ENCODE measurements at regions not wholly inside any gene's neighbourhood (a gene's known extent, or its start where the extent isn't known, plus 50 kb on each side); places are given as distances from the start of the nearest gene placed in this dataset.
A peak's percentile ranks its signal among the peaks of the same experiment; 100 is the strongest.
"Not testable (repeated sequence)": the region's sequence is repeated elsewhere in the genome, so short reads cannot be mapped to it uniquely, and the experiment has no call there.

GRCh38 chr6:28785962-28786679 is 137.7 kb downstream of the TRIM27 start:
- Histone ChIP-seq H3K27ac (ENCODE audit: low read length) (no peak overlapping the region), H3K36me3 (ENCODE audit: control insufficient read depth in 2 of 2, insufficient read depth in 2 of 2, low read length in 2 of 2) (no peaks in the 10 kb centered on the region), H3K9ac (ENCODE audit: low read length in 2 of 2) (no peak overlapping the region), H3K27me3 (ENCODE audit: control insufficient read depth in 1 of 2, insufficient read depth in 2 of 2, low read length in 2 of 2) (peaks cover 50 to 64% of the 10 kb centered on the region in 2 donors), H3K4me1 (ENCODE audit: control insufficient read depth, insufficient read depth, low read length) (peaks cover 2% of the 10 kb centered on the region), H3K4me3 (ENCODE audit: low read length in 2 of 2) (no peak overlapping the region), H3K9me3 (ENCODE audit: control insufficient read depth in 2 of 2, low read length in 2 of 2) (peaks cover 2 to 3% of the 10 kb centered on the region in 2 donors)

- no peak overlapping the region for H3K27ac ChIP-seq (ENCODE audit: low read length)
- H3K27me3 ChIP-seq (ENCODE audit: control insufficient read depth in 1 of 2, insufficient read depth in 2 of 2, low read length in 2 of 2), result peaks cover 60 to 67% of the 10 kb centered on the region in 2 donors
- H3K9ac ChIP-seq (ENCODE audit: low read length in 2 of 2), result no peak overlapping the region
- peaks cover 3% of the 10 kb centered on the region in 2 donors for H3K9me3 ChIP-seq (ENCODE audit: control insufficient read depth in 2 of 2, low read length in 2 of 2)
- no peak overlapping the region for H3K4me3 ChIP-seq (ENCODE audit: low read length in 2 of 2)
- H3K36me3 ChIP-seq (ENCODE audit: control insufficient read depth in 2 of 2, insufficient read depth in 2 of 2, low read length in 2 of 2), result no peaks in the 10 kb centered on the region
- H3K4me1 ChIP-seq (ENCODE audit: control insufficient read depth, insufficient read depth, low read length), result peaks cover 2% of the 10 kb centered on the region
Observed at GRCh38 chr6:28789553-28790083, 134.2 kb downstream of the TRIM27 start.

DNA sequence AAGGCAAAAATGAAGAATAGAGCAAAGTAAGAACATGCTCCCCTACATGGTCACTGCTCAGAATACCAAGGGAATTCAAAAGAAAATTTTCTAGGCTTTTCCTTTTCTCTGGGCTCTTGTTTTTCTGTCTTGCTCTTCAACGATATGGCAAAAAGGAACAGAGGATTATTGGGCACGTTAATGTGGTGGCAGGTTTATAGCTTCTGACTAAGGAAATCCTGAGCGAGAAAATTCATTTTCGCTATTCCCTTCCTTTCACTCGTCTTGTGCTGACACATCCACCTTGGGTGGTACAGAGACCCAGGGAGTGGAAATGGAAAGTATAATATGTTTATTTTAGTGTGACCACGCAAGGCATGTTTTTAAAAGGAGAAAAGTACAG is 132.8 kb downstream of the TRIM27 start:
- Histone ChIP-seq H3K4me3 (ENCODE audit: low read length in 2 of 2) (no peak overlapping the region), H3K9me3 (ENCODE audit: control insufficient read depth in 2 of 2, low read length in 2 of 2) (peaks cover 2 to 3% of the 10 kb centered on the region in 2 donors), H3K9ac (ENCODE audit: low read length in 2 of 2) (no peak overlapping the region), H3K27me3 (ENCODE audit: control insufficient read depth in 1 of 2, insufficient read depth in 2 of 2, low read length in 2 of 2) (peaks cover 69 to 76% of the 10 kb centered on the region in 2 donors), H3K27ac (ENCODE audit: low read length) (no peak overlapping the region), H3K4me1 (ENCODE audit: control insufficient read depth, insufficient read depth, low read length) (peaks cover 2% of the 10 kb centered on the region), H3K36me3 (ENCODE audit: control insufficient read depth in 2 of 2, insufficient read depth in 2 of 2, low read length in 2 of 2) (no peaks in the 10 kb centered on the region)

DNA sequence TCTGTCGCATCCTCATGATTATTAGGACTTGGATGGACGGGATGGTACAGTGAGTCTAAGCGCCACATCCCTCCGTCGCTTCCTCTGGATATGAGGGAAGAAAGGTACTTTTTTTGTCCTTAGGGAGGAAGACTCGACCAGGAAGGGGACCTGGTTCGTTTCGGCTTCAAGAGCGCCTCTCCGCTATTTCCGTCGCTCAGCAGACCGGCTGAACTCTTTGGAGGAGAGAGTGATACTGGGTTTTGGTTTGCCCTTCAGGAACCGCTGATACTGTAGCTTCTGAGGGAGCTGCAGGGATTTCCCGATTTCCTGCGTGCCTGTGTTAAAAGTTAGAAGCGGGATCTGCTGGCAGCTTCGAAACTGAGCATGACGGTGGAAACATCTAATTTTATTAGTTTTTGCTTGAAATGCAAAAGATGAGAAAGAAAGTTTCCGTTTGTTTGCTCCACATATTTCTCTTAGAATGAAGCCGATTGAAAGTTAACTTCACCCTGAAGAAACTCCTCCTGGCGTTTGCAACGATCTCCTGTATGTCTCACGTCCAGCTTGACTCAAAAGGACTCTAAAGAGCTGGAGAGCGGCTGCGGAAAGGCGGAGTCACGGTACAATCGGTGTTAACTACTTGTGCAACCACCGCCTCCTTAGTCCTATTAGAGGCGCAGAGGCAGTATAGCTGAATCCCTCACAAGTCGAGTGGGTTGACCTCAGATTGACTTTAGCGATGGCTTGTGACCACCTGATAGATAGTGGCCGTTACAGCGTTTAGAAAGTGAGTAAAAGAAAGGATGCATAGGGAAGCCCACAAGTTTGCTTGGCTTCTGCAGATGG is 129.4 kb downstream of the TRIM27 start:
- H3K9ac ChIP-seq (ENCODE audit: low read length in 2 of 2), result no peak overlapping the region
- peaks cover 1% of the 10 kb centered on the region for H3K4me1 ChIP-seq (ENCODE audit: control insufficient read depth, insufficient read depth, low read length)
- H3K27me3 ChIP-seq (ENCODE audit: control insufficient read depth in 1 of 2, insufficient read depth in 2 of 2, low read length in 2 of 2), result peaks cover 43 to 54% of the 10 kb centered on the region in 2 donors
- H3K9me3 ChIP-seq (ENCODE audit: control insufficient read depth in 2 of 2, low read length in 2 of 2), result peaks cover 0 to 3% of the 10 kb centered on the region in 2 donors
- peak overlapping the region in 1 of 2 donors; percentile 8 for H3K4me3 ChIP-seq (ENCODE audit: low read length in 2 of 2)
- no peaks in the 10 kb centered on the region for H3K36me3 ChIP-seq (ENCODE audit: control insufficient read depth in 2 of 2, insufficient read depth in 2 of 2, low read length in 2 of 2)
- H3K27ac ChIP-seq (ENCODE audit: low read length), result no peak overlapping the region

DNA sequence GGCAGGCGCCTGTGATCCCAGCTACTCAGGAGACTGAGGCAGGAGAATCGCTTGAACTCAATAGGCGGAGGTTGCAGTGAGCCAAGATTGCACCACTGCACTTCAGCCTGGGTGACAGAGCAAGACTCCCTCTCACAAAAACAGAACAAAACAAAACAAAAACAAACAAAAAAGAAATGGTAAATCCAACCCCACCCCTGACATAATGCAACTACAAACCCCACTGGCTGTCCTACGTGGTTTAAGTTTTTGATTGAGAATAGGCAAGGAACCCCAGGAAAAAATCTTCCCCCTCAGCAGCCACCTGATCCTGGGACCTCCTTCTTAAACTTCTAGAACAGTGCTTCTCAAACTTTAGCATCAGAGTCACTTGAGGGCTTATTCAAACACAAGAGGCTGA is 123.1 kb downstream of the TRIM27 start:
- H3K9ac ChIP-seq (ENCODE audit: low read length in 2 of 2); H3K4me1 ChIP-seq (ENCODE audit: control insufficient read depth, insufficient read depth, low read length); H3K9me3 ChIP-seq (ENCODE audit: control insufficient read depth in 2 of 2, low read length in 2 of 2); H3K36me3 ChIP-seq (ENCODE audit: control insufficient read depth in 2 of 2, insufficient read depth in 2 of 2, low read length in 2 of 2); H3K4me3 ChIP-seq (ENCODE audit: low read length in 2 of 2); H3K27ac ChIP-seq (ENCODE audit: low read length): not testable (repeated sequence)
- H3K27me3 ChIP-seq (ENCODE audit: control insufficient read depth in 1 of 2, insufficient read depth in 2 of 2, low read length in 2 of 2), result peaks cover 9 to 17% of the 10 kb centered on the region in 2 donors

GRCh38 chr6:28802417-28803336 is 121.1 kb downstream of the TRIM27 start:
- Histone ChIP-seq H3K36me3 (ENCODE audit: control insufficient read depth in 2 of 2, insufficient read depth in 2 of 2, low read length in 2 of 2) (no peaks in the 10 kb centered on the region), H3K27me3 (ENCODE audit: control insufficient read depth in 1 of 2, insufficient read depth in 2 of 2, low read length in 2 of 2) (peaks cover 9 to 13% of the 10 kb centered on the region in 2 donors), H3K27ac (ENCODE audit: low read length) (no peak overlapping the region), H3K9ac (ENCODE audit: low read length in 2 of 2) (no peak overlapping the region), H3K9me3 (ENCODE audit: control insufficient read depth in 2 of 2, low read length in 2 of 2) (no peaks in the 10 kb centered on the region), H3K4me3 (ENCODE audit: low read length in 2 of 2) (no peak overlapping the region), H3K4me1 (ENCODE audit: control insufficient read depth, insufficient read depth, low read length) (no peaks in the 10 kb centered on the region)

- Histone ChIP-seq H3K4me1 (ENCODE audit: control insufficient read depth, insufficient read depth, low read length) (no peaks in the 10 kb centered on the region), H3K9ac (ENCODE audit: low read length in 2 of 2) (no peak overlapping the region), H3K27me3 (ENCODE audit: control insufficient read depth in 1 of 2, insufficient read depth in 2 of 2, low read length in 2 of 2) (peaks cover 16 to 19% of the 10 kb centered on the region in 2 donors), H3K9me3 (ENCODE audit: control insufficient read depth in 2 of 2, low read length in 2 of 2) (no peaks in the 10 kb centered on the region), H3K27ac (ENCODE audit: low read length) (no peak overlapping the region), H3K4me3 (ENCODE audit: low read length in 2 of 2) (no peak overlapping the region), H3K36me3 (ENCODE audit: control insufficient read depth in 2 of 2, insufficient read depth in 2 of 2, low read length in 2 of 2) (no peaks in the 10 kb centered on the region)
Observed at GRCh38 chr6:28803337-28803709, 120.5 kb downstream of the TRIM27 start.

DNA sequence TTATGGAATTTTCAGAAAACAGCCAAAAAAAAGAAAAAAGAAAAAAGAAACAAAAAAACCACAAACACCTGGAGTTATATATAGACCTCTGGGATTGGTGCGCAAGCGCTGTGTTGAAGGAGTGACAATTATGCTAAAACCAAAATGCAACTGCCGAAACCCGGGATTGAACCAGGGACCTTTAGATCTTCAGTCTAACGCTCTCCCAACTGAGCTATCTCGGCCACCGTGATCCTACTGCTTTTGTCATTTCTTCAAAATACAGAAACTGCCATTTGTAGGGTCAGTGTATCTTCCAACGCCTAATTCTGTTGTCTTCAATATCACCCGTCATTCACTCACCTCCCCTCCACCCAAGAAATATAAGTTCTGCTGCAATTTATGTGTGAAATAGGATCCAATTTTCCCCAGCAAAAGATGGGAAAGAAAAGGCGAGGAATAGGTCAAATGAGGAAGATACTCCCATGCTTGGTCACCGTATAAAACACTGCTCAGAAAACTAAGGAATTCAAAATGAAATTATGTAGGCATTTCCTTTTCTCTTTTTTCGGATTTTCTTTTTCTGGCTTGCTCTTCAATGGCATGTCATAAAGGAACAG is 116.0 kb downstream of the TRIM27 start:
- Histone ChIP-seq H3K9ac (ENCODE audit: low read length in 2 of 2) (no peak overlapping the region), H3K4me1 (ENCODE audit: control insufficient read depth, insufficient read depth, low read length) (no peaks in the 10 kb centered on the region), H3K36me3 (ENCODE audit: control insufficient read depth in 2 of 2, insufficient read depth in 2 of 2, low read length in 2 of 2) (no peaks in the 10 kb centered on the region), H3K9me3 (ENCODE audit: control insufficient read depth in 2 of 2, low read length in 2 of 2) (peaks cover 0 to 3% of the 10 kb centered on the region in 2 donors), H3K27ac (ENCODE audit: low read length) (no peak overlapping the region), H3K27me3 (ENCODE audit: control insufficient read depth in 1 of 2, insufficient read depth in 2 of 2, low read length in 2 of 2) (peaks cover 45 to 56% of the 10 kb centered on the region in 2 donors), H3K4me3 (ENCODE audit: low read length in 2 of 2) (no peak overlapping the region)

DNA sequence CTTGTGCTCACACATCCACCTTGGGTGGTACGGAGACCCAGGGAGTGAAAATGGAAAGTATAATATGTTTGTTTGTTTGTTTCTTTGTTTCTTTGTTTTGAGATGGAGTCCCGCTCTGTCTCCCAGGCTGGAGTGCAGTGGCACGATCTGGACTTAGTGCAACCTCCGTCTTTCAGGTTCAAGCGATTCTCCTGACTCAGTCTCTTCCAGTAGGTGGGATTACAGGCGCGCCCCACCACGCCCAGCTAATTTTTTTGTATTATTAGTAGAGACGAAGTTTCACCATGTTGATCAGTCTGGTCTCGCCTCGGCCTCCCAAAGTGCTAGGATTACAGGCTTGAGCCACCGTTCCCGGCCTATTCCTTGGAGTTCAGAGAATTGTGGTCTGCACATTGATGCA is 115.4 kb downstream of the TRIM27 start:
- no peaks in the 10 kb centered on the region for H3K36me3 ChIP-seq (ENCODE audit: control insufficient read depth in 2 of 2, insufficient read depth in 2 of 2, low read length in 2 of 2)
- H3K27me3 ChIP-seq (ENCODE audit: control insufficient read depth in 1 of 2, insufficient read depth in 2 of 2, low read length in 2 of 2), result peaks cover 42 to 62% of the 10 kb centered on the region in 2 donors
- peaks cover 0 to 3% of the 10 kb centered on the region in 2 donors for H3K9me3 ChIP-seq (ENCODE audit: control insufficient read depth in 2 of 2, low read length in 2 of 2)
- H3K27ac ChIP-seq (ENCODE audit: low read length), result no peak overlapping the region
- no peaks in the 10 kb centered on the region for H3K4me1 ChIP-seq (ENCODE audit: control insufficient read depth, insufficient read depth, low read length)
- no peak overlapping the region for H3K9ac ChIP-seq (ENCODE audit: low read length in 2 of 2)
- no peak overlapping the region for H3K4me3 ChIP-seq (ENCODE audit: low read length in 2 of 2)
